RWPE1 (cell line): ENCODE measurements at regions not wholly inside any gene's neighbourhood (a gene's known extent, or its start where the extent isn't known, plus 50 kb on each side); places are given as distances from the start of the nearest gene placed in this dataset.

Experiments used
- CTCF ChIA-PET: fragments of 350-600 bp; sonication (Branson Sonifier 250); formaldehyde crosslinking; extraction: SDS; loops from one replicate; lab custom pipeline; 2021; lab: Yijun Ruan, JAX
- POLR2A ChIA-PET: fragments of 400-600 bp; formaldehyde crosslinking; extraction: SDS; loops from one replicate; lab custom pipeline; 2020; ENCODE audit warnings: antibody characterized with exemption; ENCODE audit not compliant: low non-redundant PET; lab: Yijun Ruan, JAX
- DNase-seq: peaks from one replicate; pipeline ENCODE4 v3.0.0; 2012; ENCODE audit warnings: low spot score
- H3K27ac ChIP-seq: fragments of 450-650 bp; 2 replicates; pipeline ENCODE4 v1.5.1; 2017
- TF ChIP-seq, protein P1 (sequence below): fragments of 450-650 bp; conservative IDR thresholded peaks from 2 replicates; pipeline ENCODE4 v1.5.1; 2017; ENCODE audit warnings: low read depth, mild to moderate bottlenecking

DNA sequence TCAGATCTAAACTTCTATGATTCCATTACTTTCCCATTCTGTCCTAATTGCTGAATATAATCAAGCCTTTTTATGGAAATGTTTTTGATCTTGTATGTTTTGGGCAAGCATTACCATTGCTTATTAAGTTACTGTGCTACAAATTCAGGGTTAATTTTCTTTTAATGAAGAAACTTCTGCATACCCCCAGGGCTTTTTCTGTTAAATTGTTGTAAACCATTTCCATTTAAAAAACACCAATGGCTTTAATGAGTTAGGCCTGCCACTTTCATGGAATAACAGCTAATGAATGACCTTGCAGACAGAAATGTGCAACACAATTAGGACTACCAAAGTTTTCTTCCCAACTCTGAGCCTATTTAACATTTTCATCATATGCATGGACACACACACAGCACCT lies 150.0 kb downstream of the DIPK2A start:
- ChIA-PET CTCF (interaction anchor here (1.2 kb wide), 1 partner anchor 29 kb away, joined by 3 read pairs; no protein-coding TSS in a partner anchor), POLR2A (no interaction called here)
- TF ChIP-seq, protein P1, sequence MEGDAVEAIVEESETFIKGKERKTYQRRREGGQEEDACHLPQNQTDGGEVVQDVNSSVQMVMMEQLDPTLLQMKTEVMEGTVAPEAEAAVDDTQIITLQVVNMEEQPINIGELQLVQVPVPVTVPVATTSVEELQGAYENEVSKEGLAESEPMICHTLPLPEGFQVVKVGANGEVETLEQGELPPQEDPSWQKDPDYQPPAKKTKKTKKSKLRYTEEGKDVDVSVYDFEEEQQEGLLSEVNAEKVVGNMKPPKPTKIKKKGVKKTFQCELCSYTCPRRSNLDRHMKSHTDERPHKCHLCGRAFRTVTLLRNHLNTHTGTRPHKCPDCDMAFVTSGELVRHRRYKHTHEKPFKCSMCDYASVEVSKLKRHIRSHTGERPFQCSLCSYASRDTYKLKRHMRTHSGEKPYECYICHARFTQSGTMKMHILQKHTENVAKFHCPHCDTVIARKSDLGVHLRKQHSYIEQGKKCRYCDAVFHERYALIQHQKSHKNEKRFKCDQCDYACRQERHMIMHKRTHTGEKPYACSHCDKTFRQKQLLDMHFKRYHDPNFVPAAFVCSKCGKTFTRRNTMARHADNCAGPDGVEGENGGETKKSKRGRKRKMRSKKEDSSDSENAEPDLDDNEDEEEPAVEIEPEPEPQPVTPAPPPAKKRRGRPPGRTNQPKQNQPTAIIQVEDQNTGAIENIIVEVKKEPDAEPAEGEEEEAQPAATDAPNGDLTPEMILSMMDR, result no peak
- no peak overlapping the region for H3K27ac ChIP-seq
- no peak for DNase-seq

- CTCF ChIA-PET, result interaction anchor here (0.6 kb wide), 1 partner anchor 9 kb away, joined by 4 read pairs; no protein-coding TSS in a partner anchor
These were observed 155.4 kb downstream of the DIPK2A start for GRCh38 chr3:144127014-144127413.

GRCh38 chr3:144127700-144128099 lies 156.1 kb downstream of the DIPK2A start:
- ChIA-PET POLR2A (no interaction called here), CTCF (interaction anchor here (0.6 kb wide), 1 partner anchor 9 kb away, joined by 4 read pairs; no protein-coding TSS in a partner anchor)
- DNase-seq, result peak; percentile 10
- no peak overlapping the region for H3K27ac ChIP-seq
- TF ChIP-seq, protein P1, result no peak

More at GRCh38 chr3:144127014-144127413, 155.4 kb downstream of the DIPK2A start:
- no peak for DNase-seq
- H3K27ac ChIP-seq, result no peak overlapping the region
- TF ChIP-seq, protein P1, result no peak
- POLR2A ChIA-PET, result no interaction called here

- DNase-seq, result no peak
- POLR2A ChIA-PET, result no interaction called here
- TF ChIP-seq, protein P1, result no peak
These were observed 156.7 kb downstream of the DIPK2A start for GRCh38 chr3:144128108-144128892.

DNA sequence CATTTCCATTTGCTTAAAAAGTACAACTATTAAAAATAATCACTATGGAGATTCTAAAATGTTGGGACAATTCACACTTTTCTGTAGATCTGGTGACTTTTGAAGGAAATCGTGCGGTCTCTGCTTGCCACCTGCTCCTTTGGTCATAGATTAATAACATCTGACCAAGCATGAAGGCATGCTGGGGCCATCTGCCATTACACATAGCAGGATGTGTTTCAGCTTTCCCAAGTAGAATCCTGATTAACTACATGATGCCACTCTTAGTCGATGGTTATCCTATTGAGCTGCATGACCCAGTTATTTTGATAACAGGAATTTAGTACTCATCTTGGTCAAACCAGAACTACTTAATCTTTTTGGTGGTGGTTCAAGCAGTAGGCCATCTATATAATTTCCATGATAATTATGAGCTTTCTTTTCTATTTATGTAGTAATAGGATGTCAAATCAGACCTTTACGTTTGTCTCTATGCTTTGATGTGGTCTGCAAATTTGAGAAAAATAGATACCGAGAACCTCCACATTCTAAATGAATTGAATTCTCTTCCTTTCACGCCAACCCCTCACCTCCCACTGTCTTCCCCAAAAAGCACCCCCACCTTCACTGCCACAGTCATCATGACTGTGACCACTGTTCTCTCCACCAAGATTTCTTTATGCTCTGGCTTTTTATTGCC lies 158.1 kb downstream of the DIPK2A start:
- POLR2A ChIA-PET, result no interaction called here
- DNase-seq, result no peak
- no peak overlapping the region for H3K27ac ChIP-seq
- TF ChIP-seq, protein P1, result no peak
- CTCF ChIA-PET, result no interaction called here

More at GRCh38 chr3:144128108-144128892, 156.7 kb downstream of the DIPK2A start:
- CTCF ChIA-PET, result no interaction called here
- no peak overlapping the region for H3K27ac ChIP-seq

DNA sequence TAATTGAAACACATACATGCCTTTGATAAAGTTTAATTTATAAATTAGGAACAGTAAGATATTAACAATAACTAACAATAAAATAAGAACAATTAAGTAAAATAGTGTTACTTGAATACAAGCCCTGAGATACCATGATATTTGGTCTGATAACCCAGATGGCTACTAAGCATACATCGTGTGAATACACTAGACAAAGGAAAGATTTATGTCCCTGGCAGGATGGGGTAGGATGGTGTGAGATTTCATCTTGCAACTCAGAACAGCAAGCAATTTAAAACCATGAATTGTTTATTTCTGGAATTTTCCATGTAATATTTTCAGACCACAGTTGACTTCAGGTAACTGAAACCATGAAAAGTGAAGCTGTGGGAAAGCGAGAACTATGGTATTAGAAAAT lies 169.5 kb downstream of the DIPK2A start:
- TF ChIP-seq, protein P1, result no peak
- no peak overlapping the region for H3K27ac ChIP-seq
- CTCF ChIA-PET, result no interaction called here
- POLR2A ChIA-PET, result no interaction called here
- no peak for DNase-seq
